Suppressor macrophage treated with lipopolysaccharide for 4 hours (primary cell): ENCODE measurements at regions not wholly inside any gene's neighbourhood (a gene's known extent, or its start where the extent isn't known, plus 50 kb on each side); places are given as distances from the start of the nearest gene placed in this dataset.
"Not testable (repeated sequence)": the region's sequence is repeated elsewhere in the genome, so short reads cannot be mapped to it uniquely, and the experiment has no call there.

Experiments used
- DNase-seq: peaks from one replicate; pipeline ENCODE4 v3.0.0-alpha.2; 2020

GRCh38 chr1:30525971-30526651 lies 197.3 kb downstream of the MATN1 start:
- DNase-seq: peak; percentile 42

- DNase-seq: no peak
These were observed 197.8 kb downstream of the MATN1 start for GRCh38 chr1:30525631-30525970.

DNA sequence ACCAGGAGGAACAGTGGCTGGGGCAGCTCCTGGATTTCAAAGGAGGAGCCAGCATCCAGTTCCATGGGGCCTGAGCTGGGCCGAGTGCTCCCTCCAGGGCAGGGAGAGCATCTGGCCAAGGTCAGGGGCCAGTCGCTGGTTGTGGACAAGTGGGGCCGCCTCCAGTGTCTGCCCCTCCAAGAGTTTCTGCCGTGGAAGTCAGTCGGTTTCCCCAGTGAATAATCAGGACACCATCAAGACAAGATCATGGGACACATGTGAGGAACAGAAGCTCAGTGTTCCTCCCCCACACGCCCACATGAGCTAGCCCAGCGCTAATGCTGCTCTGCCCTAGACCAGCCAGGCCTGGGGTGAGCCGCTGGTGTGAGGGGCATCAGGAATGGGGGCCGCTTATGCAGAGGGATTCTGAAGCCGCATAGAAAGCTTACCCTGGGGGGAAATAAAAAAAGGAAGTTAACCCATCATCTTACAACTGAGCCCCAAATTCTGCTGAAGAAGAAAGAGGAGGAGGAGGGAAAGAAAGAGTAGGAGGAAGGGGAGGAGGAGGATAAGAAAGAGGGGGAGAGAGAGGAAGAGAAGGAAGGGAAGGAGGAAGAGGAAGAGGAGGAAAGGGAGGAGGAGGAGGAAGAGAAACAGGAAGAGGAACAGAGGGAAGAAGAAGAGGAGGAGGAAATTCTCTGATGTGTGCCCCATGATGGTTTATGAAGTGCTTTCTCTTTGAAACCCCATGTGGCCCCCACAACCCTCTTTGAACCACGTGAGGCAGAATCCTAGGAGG lies 198.4 kb downstream of the MATN1 start:
- DNase-seq: no peak

DNA sequence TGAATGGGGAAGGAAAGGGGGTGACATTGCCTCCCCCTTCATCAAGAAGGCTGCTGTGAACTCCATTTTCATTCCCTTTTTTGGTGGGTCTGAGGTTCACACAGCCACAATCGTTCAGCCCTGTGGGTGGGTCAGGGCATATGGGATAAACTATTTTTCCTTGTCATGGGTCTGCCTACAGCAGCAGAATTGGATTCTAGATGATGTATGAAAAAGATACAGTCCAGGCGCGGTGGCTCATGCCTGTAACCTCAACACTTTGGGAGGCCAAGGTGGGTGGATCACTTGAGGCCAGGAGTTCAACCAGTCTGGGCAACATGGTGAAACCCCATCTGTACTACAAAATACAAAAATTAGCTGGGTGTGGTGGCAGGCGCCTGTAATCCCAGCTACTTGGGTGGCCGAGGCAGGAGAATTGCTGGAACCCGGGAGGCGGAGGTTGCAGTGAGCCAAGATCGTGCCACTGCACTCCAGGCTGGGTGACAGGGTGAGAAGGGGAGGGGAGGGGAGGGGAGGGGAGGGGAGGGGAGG lies 199.3 kb downstream of the MATN1 start:
- DNase-seq: not testable (repeated sequence)

DNA sequence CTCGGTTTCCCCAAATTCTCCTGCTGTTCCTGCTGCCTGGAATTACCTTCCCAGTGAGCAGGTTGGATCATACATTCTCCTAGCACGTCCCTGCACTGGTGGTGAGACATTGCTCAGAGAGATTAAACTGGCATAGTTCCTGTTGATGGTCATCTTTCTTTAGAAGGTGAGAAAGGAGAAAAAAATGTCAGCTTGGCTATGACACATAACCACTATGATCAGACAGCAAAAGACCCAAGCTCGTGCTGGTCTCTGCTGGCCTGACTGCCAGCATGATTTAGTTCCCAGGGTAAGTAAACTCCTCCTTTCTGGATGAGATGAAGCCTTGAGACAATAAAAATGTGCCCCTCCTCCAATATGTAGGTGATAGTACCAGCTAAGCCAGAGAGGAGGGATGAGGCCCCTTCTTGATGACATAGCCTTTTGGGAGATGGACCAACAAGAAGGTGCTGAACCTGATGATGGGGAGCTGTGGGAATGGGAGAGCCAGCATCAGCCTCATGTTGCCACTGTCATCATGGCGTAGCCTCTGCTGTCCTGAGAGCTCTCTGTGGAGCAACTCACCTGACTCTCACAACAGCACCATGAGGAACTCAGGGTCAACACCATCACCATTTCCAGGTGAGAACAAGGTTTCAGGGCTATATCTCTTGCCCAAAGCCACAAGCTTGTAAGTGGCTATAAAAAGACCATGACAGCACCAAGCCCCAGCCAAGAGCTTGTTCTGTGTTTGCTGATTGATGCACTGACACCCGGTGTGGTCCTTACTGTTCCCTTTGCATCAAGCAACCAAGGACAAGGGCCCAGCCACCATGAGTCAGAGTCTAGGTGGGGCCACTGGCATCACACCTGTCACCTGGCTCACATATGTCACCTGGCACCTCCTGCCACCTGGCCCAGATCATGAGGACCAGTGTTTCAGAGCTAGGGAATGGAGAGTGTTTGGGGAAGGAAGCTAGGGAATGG lies 200.0 kb downstream of the MATN1 start:
- no peak for DNase-seq

- no peak for DNase-seq
These were observed 201.1 kb downstream of the MATN1 start for GRCh38 chr1:30522031-30523004.

- DNase-seq: no peak
These were observed 202.0 kb downstream of the MATN1 start for GRCh38 chr1:30521261-30521865.

DNA sequence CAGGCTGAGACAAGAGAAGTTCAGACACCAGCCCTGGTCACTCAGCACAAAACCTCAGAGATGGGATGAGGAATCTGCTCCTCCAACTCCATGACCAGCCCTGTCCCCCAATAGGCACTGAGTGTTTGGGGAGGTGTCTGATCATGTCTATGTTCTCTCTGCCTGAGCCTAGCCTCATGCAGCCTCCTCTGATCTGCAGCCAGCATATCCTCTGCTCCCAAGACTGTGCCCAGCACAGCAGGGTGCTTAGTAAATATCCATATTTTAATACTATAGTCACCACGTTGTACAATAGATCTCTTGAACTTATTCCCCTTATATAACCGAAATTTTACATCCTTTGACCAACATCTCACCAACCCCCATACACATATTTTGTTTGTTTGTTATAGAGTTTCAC lies 202.9 kb downstream of the MATN1 start:
- DNase-seq: no peak

DNA sequence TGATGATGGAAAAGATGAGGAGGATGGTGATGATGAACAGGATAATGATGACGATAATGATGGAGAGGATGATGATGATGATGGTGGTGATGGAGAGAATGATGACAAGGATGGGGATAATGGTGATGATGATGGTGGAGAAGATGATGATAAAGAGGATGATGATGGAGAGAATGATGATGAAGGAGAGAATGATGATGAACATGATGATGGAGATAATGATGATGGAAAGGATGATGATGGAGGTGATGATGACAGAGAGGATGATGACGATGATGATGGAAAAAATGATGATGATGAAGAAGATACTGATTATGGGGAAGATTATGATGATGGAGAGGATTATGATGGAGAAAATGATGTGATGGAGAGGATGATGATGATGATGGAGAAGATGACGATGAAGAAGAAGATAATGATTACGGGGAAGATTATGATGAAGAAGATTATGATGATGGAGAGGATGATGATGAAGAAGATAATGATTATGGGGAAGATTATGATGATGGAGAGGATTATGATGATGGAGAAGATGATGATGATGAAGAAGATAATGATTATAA lies 204.1 kb downstream of the MATN1 start:
- DNase-seq: no peak

GRCh38 chr1:30518696-30519095 lies 204.7 kb downstream of the MATN1 start:
- DNase-seq: no peak

- no peak for DNase-seq
These were observed 205.2 kb downstream of the MATN1 start for GRCh38 chr1:30518186-30518585.

DNA sequence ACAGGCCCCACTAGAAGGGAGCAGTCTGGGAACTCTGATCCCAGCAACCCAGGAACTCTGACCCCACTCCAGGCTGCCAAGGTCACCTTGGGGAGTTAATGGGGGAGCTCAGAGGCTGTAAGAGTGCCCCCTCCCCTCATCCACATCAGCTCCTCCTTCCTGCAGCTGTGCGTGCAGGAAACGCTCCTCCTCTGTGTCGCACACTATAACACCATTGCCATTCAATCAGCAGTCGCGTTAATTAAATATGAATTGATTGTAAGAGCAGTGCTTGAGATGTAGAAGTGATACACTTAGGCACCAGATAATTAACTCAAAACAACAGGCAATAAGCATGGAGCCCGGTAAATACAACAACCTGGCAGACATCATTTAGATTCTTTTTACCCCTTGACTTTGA lies 205.7 kb downstream of the MATN1 start:
- DNase-seq: not testable (repeated sequence)

- DNase-seq: not testable (repeated sequence)
These were observed 206.1 kb downstream of the MATN1 start for GRCh38 chr1:30517241-30517640.

GRCh38 chr1:30516485-30516858 lies 206.9 kb downstream of the MATN1 start:
- no peak for DNase-seq

DNA sequence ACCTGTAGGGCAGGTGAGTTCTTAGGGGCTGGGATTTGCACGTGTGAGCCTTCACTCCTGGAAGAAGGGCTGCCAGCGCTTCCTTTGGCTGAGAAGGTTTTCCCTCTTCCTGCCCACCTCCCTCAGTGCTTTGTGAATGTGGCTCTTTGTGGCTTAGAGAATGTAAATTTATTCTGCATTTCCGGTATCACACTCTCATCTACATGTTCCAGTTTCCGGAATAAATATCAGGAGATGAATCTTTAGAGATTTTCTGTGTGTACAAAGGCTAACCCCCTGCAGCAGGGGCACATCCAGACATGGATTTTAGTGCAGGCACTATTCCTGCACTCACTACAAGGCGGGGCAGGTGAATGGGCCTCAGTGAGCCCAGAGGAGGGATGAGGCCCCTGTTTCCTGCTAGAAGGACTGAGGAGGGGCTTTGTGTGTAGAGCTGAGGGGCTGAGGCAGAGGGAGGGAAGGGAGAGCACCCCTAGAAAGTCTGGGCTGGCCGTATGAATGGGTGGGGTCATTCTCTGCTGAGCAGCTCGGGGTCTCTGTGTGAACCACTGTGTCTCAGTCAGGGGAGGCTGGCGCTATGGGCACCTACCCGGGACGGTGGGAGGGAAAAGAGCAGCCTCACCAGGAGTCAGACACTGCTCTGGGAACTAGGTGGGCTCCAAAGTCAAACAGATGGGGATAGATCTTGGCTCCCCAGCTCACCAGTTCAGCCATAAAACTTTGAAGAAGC lies 207.5 kb downstream of the MATN1 start:
- no peak for DNase-seq

GRCh38 chr1:30514945-30515344 lies 208.4 kb downstream of the MATN1 start:
- DNase-seq: no peak

- DNase-seq: no peak
These were observed 209.2 kb downstream of the MATN1 start for GRCh38 chr1:30514137-30514654.

- DNase-seq: no peak
These were observed 209.8 kb downstream of the MATN1 start for GRCh38 chr1:30513396-30514136.

DNA sequence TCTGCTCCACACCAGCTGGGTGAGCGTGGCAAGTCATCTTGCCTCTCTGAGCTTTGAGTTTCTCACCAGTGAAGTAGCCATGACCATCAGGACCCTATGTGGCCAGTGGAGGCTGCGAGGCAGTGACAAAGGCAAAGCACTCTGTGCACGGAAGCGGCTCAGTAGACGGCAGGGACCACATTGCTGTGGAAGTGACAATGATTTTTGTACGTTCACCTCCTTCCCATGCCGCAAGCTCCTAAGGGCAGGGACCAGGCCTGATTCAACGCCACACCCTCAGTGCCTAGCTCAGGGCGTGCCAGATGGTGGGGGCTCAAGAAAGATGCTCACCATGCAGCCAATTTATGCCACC lies 210.5 kb downstream of the MATN1 start:
- DNase-seq: no peak
